ENCODE measurements at regions not wholly inside any gene's neighbourhood (a gene's known extent, or its start where the extent isn't known, plus 50 kb on each side); places are given as distances from the start of the nearest gene placed in this dataset.

DNA sequence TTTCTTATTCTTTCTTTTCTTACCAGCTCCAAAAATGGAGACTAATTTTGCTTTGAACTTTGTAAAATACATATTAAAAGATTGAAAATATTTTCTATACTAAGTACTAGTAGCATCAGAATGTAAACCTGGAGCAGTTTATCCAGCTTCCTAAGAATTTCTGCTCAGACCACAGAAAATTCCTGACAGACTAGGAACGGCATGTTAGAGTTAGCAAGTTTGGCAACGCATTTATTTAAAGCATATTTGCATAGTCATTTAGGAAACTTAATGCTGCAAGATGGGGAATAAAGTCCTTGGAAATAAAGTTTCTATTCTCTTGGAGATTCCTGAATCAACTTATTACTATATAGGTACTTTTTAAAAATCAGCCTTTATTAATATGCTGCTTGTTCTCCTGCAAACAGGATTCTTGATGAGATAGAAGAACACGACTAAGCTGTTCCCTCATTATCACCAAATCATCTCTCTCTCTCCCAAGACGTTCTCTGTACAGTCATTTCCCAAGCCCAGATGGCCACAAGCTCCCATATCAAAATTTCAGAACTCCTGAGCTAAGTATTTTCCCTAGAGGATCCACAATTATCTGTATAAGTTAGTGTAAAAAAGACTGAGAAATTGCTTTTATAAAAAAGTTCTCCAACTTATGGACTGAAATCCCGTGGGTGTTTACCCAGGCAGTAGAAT lies 305.8 kb upstream of the NEBL start:
- Mint-ChIP-seq H3K9me3 (peaks cover 8% of the 10 kb centered on the region), H3K27me3 (ENCODE audit: low read depth) (no peaks in the 10 kb centered on the region), H3K4me1 (ENCODE audit: low read depth) (no peaks in the 10 kb centered on the region), H3K36me3 (ENCODE audit: low read depth) (no peaks in the 10 kb centered on the region), H3K4me3 (no peak overlapping the region), H3K27ac (no peak overlapping the region)

GRCh38 chr10:21199501-21199900 lies 302.4 kb upstream of the NEBL start:
- H3K4me1 Mint-ChIP-seq (ENCODE audit: low read depth): no peaks in the 10 kb centered on the region
- H3K9me3 Mint-ChIP-seq: peaks cover 17% of the 10 kb centered on the region
- no peak overlapping the region for H3K27ac Mint-ChIP-seq
- H3K4me3 Mint-ChIP-seq: no peak overlapping the region
- H3K36me3 Mint-ChIP-seq (ENCODE audit: low read depth): no peaks in the 10 kb centered on the region
- no peaks in the 10 kb centered on the region for H3K27me3 Mint-ChIP-seq (ENCODE audit: low read depth)

- Mint-ChIP-seq H3K4me3 (no peak overlapping the region), H3K27ac (no peak overlapping the region), H3K4me1 (ENCODE audit: low read depth) (no peaks in the 10 kb centered on the region), H3K36me3 (ENCODE audit: low read depth) (no peaks in the 10 kb centered on the region), H3K27me3 (ENCODE audit: low read depth) (no peaks in the 10 kb centered on the region), H3K9me3 (peaks cover 17% of the 10 kb centered on the region)
Observed at GRCh38 chr10:21197838-21198237, 300.7 kb upstream of the NEBL start.

- H3K27me3 Mint-ChIP-seq (ENCODE audit: low read depth): no peaks in the 10 kb centered on the region
Observed at GRCh38 chr10:21196822-21197395, 299.8 kb upstream of the NEBL start.

DNA sequence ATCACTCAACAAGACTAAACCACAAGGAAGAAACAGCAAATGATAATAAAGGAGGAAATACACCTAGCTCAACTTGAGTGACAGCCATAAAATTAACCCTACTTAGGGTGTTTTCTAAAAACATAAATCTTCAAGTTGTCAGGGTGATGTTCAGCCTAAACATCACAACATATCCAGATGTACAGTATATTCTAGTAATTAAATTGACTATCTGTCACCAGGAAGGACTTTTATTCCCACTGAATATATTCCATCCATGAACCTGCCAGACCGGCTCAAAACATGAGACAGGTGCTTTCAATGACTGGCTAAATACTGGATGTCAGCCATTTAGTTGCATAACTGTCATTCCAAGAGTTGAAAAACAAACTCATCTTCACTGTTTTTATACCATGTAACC lies 298.1 kb upstream of the NEBL start:
- Mint-ChIP-seq H3K36me3 (ENCODE audit: low read depth) (no peaks in the 10 kb centered on the region), H3K27ac (no peak overlapping the region), H3K9me3 (peaks cover 17% of the 10 kb centered on the region), H3K4me1 (ENCODE audit: low read depth) (no peaks in the 10 kb centered on the region), H3K4me3 (no peak overlapping the region), H3K27me3 (ENCODE audit: low read depth) (no peaks in the 10 kb centered on the region)

More at GRCh38 chr10:21196822-21197395, 299.8 kb upstream of the NEBL start:
- Mint-ChIP-seq H3K4me3 (no peak overlapping the region), H3K36me3 (ENCODE audit: low read depth) (no peaks in the 10 kb centered on the region), H3K4me1 (ENCODE audit: low read depth) (no peaks in the 10 kb centered on the region), H3K9me3 (peaks cover 17% of the 10 kb centered on the region), H3K27ac (no peak overlapping the region)

- Mint-ChIP-seq H3K27ac (no peak overlapping the region), H3K36me3 (ENCODE audit: low read depth) (no peaks in the 10 kb centered on the region), H3K9me3 (peaks cover 17% of the 10 kb centered on the region), H3K4me1 (ENCODE audit: low read depth) (no peaks in the 10 kb centered on the region), H3K4me3 (no peak overlapping the region), H3K27me3 (ENCODE audit: low read depth) (no peaks in the 10 kb centered on the region)
Observed at GRCh38 chr10:21194510-21194993, 297.4 kb upstream of the NEBL start.

DNA sequence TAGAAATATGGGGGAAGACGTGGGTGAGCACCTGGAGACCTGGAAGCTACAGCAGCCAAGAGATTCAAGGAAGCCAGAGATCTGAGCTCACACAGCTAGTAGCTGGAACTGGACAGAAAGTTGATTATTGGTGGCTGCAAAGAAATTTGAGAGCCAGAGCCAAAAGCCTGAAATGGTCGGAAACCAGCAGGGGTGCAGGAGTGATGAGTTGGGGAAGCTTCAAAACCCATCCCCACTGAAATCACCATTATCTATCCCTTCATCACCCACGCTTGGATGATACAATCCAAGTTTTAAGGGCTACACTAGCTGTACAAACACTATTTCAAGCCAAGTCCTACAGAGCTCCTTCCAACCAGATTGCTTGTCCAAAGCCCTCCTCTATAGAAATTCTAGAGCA lies 296.1 kb upstream of the NEBL start:
- H3K9me3 Mint-ChIP-seq: peaks cover 12% of the 10 kb centered on the region
- no peak overlapping the region for H3K4me3 Mint-ChIP-seq
- no peaks in the 10 kb centered on the region for H3K4me1 Mint-ChIP-seq (ENCODE audit: low read depth)
- H3K36me3 Mint-ChIP-seq (ENCODE audit: low read depth): no peaks in the 10 kb centered on the region
- H3K27me3 Mint-ChIP-seq (ENCODE audit: low read depth): no peaks in the 10 kb centered on the region
- no peak overlapping the region for H3K27ac Mint-ChIP-seq

- Mint-ChIP-seq H3K27me3 (ENCODE audit: low read depth) (no peaks in the 10 kb centered on the region), H3K9me3 (peaks cover under 1% of the 10 kb centered on the region), H3K36me3 (ENCODE audit: low read depth) (no peaks in the 10 kb centered on the region), H3K27ac (no peak overlapping the region), H3K4me1 (ENCODE audit: low read depth) (no peaks in the 10 kb centered on the region), H3K4me3 (no peak overlapping the region)
Observed at GRCh38 chr10:21191512-21191911, 294.4 kb upstream of the NEBL start.

- H3K4me1 Mint-ChIP-seq (ENCODE audit: low read depth): no peaks in the 10 kb centered on the region
- H3K9me3 Mint-ChIP-seq: no peaks in the 10 kb centered on the region
- no peaks in the 10 kb centered on the region for H3K36me3 Mint-ChIP-seq (ENCODE audit: low read depth)
- no peaks in the 10 kb centered on the region for H3K27me3 Mint-ChIP-seq (ENCODE audit: low read depth)
- H3K27ac Mint-ChIP-seq: no peak overlapping the region
- no peak overlapping the region for H3K4me3 Mint-ChIP-seq
Observed at GRCh38 chr10:21184984-21185383, 287.9 kb upstream of the NEBL start.

- Mint-ChIP-seq H3K9me3 (no peaks in the 10 kb centered on the region), H3K36me3 (ENCODE audit: low read depth) (no peaks in the 10 kb centered on the region), H3K4me3 (no peak overlapping the region), H3K4me1 (ENCODE audit: low read depth) (no peaks in the 10 kb centered on the region), H3K27me3 (ENCODE audit: low read depth) (no peaks in the 10 kb centered on the region), H3K27ac (no peak overlapping the region)
Observed at GRCh38 chr10:21184216-21184615, 287.1 kb upstream of the NEBL start.

DNA sequence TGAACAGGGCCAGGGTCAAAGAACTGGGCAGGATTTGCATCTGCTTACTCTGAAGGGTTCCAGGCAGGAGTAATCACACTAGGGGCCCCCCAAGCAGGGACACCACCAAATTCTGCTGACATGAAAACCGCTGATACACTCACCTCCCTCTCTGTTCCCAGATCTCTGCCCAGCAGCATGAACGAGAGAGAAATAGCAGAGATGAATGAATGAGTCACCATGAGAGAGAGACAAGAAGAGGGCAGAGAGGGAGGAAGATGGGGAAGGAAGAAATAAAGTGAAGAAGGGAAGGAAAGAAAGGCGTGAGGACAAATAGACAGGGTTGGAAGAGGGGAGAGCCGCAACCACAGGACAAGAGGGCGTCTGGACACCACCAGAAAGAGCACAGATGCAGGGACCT lies 285.9 kb upstream of the NEBL start:
- no peaks in the 10 kb centered on the region for H3K36me3 Mint-ChIP-seq (ENCODE audit: low read depth)
- H3K27ac Mint-ChIP-seq: no peak overlapping the region
- H3K4me3 Mint-ChIP-seq: no peak overlapping the region
- no peaks in the 10 kb centered on the region for H3K27me3 Mint-ChIP-seq (ENCODE audit: low read depth)
- H3K4me1 Mint-ChIP-seq (ENCODE audit: low read depth): no peaks in the 10 kb centered on the region
- no peaks in the 10 kb centered on the region for H3K9me3 Mint-ChIP-seq

DNA sequence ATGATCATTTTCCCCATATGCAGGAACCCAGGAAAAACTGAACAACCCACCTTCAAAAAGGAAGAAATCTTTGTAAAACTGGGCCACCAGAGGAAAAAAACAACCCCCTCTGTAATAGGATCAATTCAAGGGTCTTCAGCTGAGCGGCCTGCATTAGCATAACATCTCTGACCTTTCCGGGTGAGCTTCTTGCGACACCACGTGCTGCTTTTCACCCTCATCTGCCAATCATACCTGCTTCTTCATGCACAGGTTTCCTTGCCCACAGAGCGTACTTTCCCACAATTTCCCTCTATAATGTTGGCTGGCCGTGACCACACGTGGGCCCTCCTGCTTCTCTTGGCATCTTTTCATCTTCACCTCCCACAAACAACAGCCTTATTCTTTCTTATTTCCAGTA lies 284.3 kb upstream of the NEBL start:
- Mint-ChIP-seq H3K27ac (no peak overlapping the region), H3K27me3 (ENCODE audit: low read depth) (peaks cover 8% of the 10 kb centered on the region), H3K4me1 (ENCODE audit: low read depth) (no peaks in the 10 kb centered on the region), H3K36me3 (ENCODE audit: low read depth) (no peaks in the 10 kb centered on the region), H3K9me3 (no peaks in the 10 kb centered on the region), H3K4me3 (no peak overlapping the region)

GRCh38 chr10:21180604-21181003 lies 283.5 kb upstream of the NEBL start:
- H3K9me3 Mint-ChIP-seq: no peaks in the 10 kb centered on the region
- H3K4me1 Mint-ChIP-seq (ENCODE audit: low read depth): no peaks in the 10 kb centered on the region
- no peaks in the 10 kb centered on the region for H3K36me3 Mint-ChIP-seq (ENCODE audit: low read depth)
- no peak overlapping the region for H3K27ac Mint-ChIP-seq
- peaks cover 16% of the 10 kb centered on the region for H3K27me3 Mint-ChIP-seq (ENCODE audit: low read depth)
- H3K4me3 Mint-ChIP-seq: no peak overlapping the region

- Mint-ChIP-seq H3K27me3 (ENCODE audit: low read depth) (peaks cover 42% of the 10 kb centered on the region), H3K27ac (no peak overlapping the region), H3K36me3 (ENCODE audit: low read depth) (no peaks in the 10 kb centered on the region), H3K4me1 (ENCODE audit: low read depth) (peaks cover 2% of the 10 kb centered on the region), H3K4me3 (no peak overlapping the region), H3K9me3 (no peaks in the 10 kb centered on the region)
Observed at GRCh38 chr10:21176934-21177480, 279.9 kb upstream of the NEBL start.

GRCh38 chr10:21175797-21176196 lies 278.7 kb upstream of the NEBL start:
- Mint-ChIP-seq H3K27me3 (ENCODE audit: low read depth) (peaks cover 53% of the 10 kb centered on the region), H3K36me3 (ENCODE audit: low read depth) (no peaks in the 10 kb centered on the region), H3K9me3 (no peaks in the 10 kb centered on the region), H3K4me1 (ENCODE audit: low read depth) (peaks cover 2% of the 10 kb centered on the region), H3K27ac (no peak overlapping the region), H3K4me3 (no peak overlapping the region)

Measured in T-helper 1 cell treated with Interleukin-12 subunit alpha and Interleukin-12 subunit beta and Interleukin-4 antibody, amounts not matched to agents 30 μg/mL and 1 μg/mL, for 36 hours (primary cell).